ENCODE measurements at regions not wholly inside any gene's neighbourhood (a gene's known extent, or its start where the extent isn't known, plus 50 kb on each side); places are given as distances from the start of the nearest gene placed in this dataset.

- Histone ChIP-seq H3K23ac (ENCODE audit: low read depth, low read length) (0 out of 2 replicates have a peak overlapping the region, but pooled peaks have one; percentile 2), H3K4me3 (ENCODE audit: insufficient read depth, low read depth, low read length) (no peak overlapping the region), H3K27ac (ENCODE audit: insufficient read depth, low read length) (no peak overlapping the region), H3K27me3 (ENCODE audit: control insufficient read depth, insufficient read depth, low read length) (no peaks in the 10 kb centered on the region), H4K91ac (ENCODE audit: insufficient read depth, low read depth, low read length) (0 out of 2 replicates have a peak overlapping the region, but pooled peaks have one; percentile 1), H3K36me3 (ENCODE audit: control insufficient read depth, insufficient read depth, low read length) (no peaks in the 10 kb centered on the region), H3K9me3 (ENCODE audit: control insufficient read depth, insufficient read depth, low read length) (no peaks in the 10 kb centered on the region), H3K9me1 (ENCODE audit: insufficient read depth, low read length) (peaks cover 4% of the 10 kb centered on the region), H3K79me1 (ENCODE audit: low read depth in 1 of 2, low read length in 2 of 2) (no peaks in the 10 kb centered on the region), H2BK15ac (ENCODE audit: low read depth, low read length) (0 out of 3 replicates have a peak overlapping the region, but pooled peaks have one; percentile 47), H3K14ac (replicated peaks; ENCODE audit: low read depth, low read length) (0 out of 2 replicates have a peak overlapping the region, but pooled peaks have one; percentile 11), H2BK120ac (ENCODE audit: low read depth, low read length) (no peak overlapping the region), H4K20me1 (ENCODE audit: insufficient read depth, low read length) (no peaks in the 10 kb centered on the region), H2AK5ac (ENCODE audit: low read depth, low read length) (no peak overlapping the region), H3K56ac (ENCODE audit: extremely low read depth, insufficient read depth, low read length) (no peak overlapping the region; the same call in 1 of the 2 replicates), H3K9ac (ENCODE audit: low read depth, low read length) (no peak overlapping the region), H3K4ac (ENCODE audit: low read depth, low read length) (no peak overlapping the region), H4K8ac (ENCODE audit: low read depth in 2 of 2, low read length in 2 of 2) (no peak overlapping the region), H4K5ac (ENCODE audit: low read depth, low read length) (no peak overlapping the region), H2AFZ (replicated peaks; ENCODE audit: low read length, poor library complexity) (no peak overlapping the region), H3K4me2 (ENCODE audit: low read depth, low read length) (peak overlapping the region; percentile 36; the same call in 1 of the 2 replicates), H2BK5ac (ENCODE audit: low read depth, low read length, poor library complexity, severe bottlenecking) (peak overlapping the region; percentile 5), H2AK9ac (replicated peaks; ENCODE audit: low read depth, low read length, poor library complexity) (no peak overlapping the region), H2BK20ac (ENCODE audit: low read depth, low read length) (no peak overlapping the region), H3K18ac (ENCODE audit: low read depth, low read length) (no peak overlapping the region), H3K4me1 (ENCODE audit: control insufficient read depth, insufficient read depth, low read length) (peaks cover 7% of the 10 kb centered on the region)
- in situ Hi-C loops (cut with MboI; ENCODE audit: low sequenced_read_pairs) (no loop called here), dilution Hi-C loops (cut with HindIII; ENCODE audit: low sequenced_read_pairs, unreplicated experiment) (no loop called here), intact Hi-C loops (cut with micrococcal nuclease) (no loop called here)
- ATAC-seq (ENCODE audit: low read depth) (peak; percentile 10; the same call in 1 of the 2 replicates), DNase-seq (peak; percentile 52)
- ChIA-PET CTCF (no interaction called here), POLR2A (ENCODE audit: unreplicated experiment) (no interaction called here)
- no TSS peak for BruUV-seq (replicated peaks)
- WGBS, 2 experiments (ENCODE audit: extremely low coverage in 2 of 2, insufficient read length in 1 of 2) = no CpG with 5 or more reads among the region's 2 CpGs
- peak; percentile 53 for TF ChIP-seq BHLHE40 (IDR thresholded peaks at IDR 0.05; ENCODE audit: low read depth, low read length)
- TF ChIP-seq MXI1 (IDR thresholded peaks at IDR 0.05; ENCODE audit: borderline replicate concordance, low read depth, low read length) = no peak
- no peak for TF ChIP-seq SMC3 (IDR thresholded peaks at IDR 0.05; ENCODE audit: low read depth, low read length)
These were observed 928.0 kb upstream of the SOX9 start for GRCh38 chr17:71192848-71193247.

Measured in IMR-90 (cell line).